GM13977 (cell line): ENCODE measurements at regions not wholly inside any gene's neighbourhood (a gene's known extent, or its start where the extent isn't known, plus 50 kb on each side); places are given as distances from the start of the nearest gene placed in this dataset.

Experiments used
- DNase-seq: peaks from one replicate; pipeline ENCODE4 v3.0.0; 2012; ENCODE audit warnings: low spot score
- CTCF ChIP-seq: IDR thresholded peaks from 2 replicates; pipeline ENCODE4 v1.5.1; 2012; ENCODE audit warnings: mild to moderate bottlenecking, control low read depth; ENCODE audit not compliant: insufficient read depth; ENCODE audit errors: extremely low read depth, missing control alignments
- in situ Hi-C: fragments of 300-500 bp; cut with MboI; formaldehyde crosslinking; loops from one replicate; pipeline ENCODE4 v1.12.0; 2022; ENCODE audit warnings: low sequenced_read_pairs, low pct_unique_long_range_greater_than_20kb, mixed read lengths, inconsistent platforms; ENCODE audit not compliant: unreplicated experiment

GRCh38 chr11:95299078-95299679 lies 68.2 kb upstream of the SESN3 start:
- in situ Hi-C loops, result no loop called here
- no peak for DNase-seq
- TF ChIP-seq CTCF, result no peak

- in situ Hi-C loops, result no loop called here
- DNase-seq, result no peak
- TF ChIP-seq CTCF, result no peak
Measured at GRCh38 chr11:95297680-95298452, 66.9 kb upstream of the SESN3 start.

- DNase-seq, result peak; percentile 17
- in situ Hi-C loops, result no loop called here
- TF ChIP-seq CTCF, result no peak
Measured at GRCh38 chr11:95296621-95297025, 65.6 kb upstream of the SESN3 start.

GRCh38 chr11:95296165-95296564 lies 65.2 kb upstream of the SESN3 start:
- no peak for DNase-seq
- in situ Hi-C loops, result no loop called here
- no peak for TF ChIP-seq CTCF

GRCh38 chr11:95295382-95296149 lies 64.6 kb upstream of the SESN3 start:
- DNase-seq, result no peak
- TF ChIP-seq CTCF, result no peak
- in situ Hi-C loops, result no loop called here

- DNase-seq, result no peak
- in situ Hi-C loops, result no loop called here
- no peak for TF ChIP-seq CTCF
Measured at GRCh38 chr11:95294701-95295100, 63.7 kb upstream of the SESN3 start.
